Testis (tissue), 2 donors: ENCODE measurements at regions not wholly inside any gene's neighbourhood (a gene's known extent, or its start where the extent isn't known, plus 50 kb on each side); places are given as distances from the start of the nearest gene placed in this dataset.

Source experiments
- DNase-seq: peaks from one replicate; pipeline ENCODE4 v3.0.0-alpha.2; 2019
- H3K27ac ChIP-seq, 2 donors: fragments of 200-600 bp; sonication (generic); one replicate each; pipeline ENCODE4 v1.5.1; 2019
- H3K27me3 ChIP-seq: fragments of 200-600 bp; sonication (generic); one replicate; pipeline ENCODE4 v1.5.1; 2019
- H3K36me3 ChIP-seq: fragments of 200-600 bp; sonication (generic); one replicate; pipeline ENCODE4 v1.5.1; 2017; ENCODE audit warnings: low read depth; ENCODE audit errors: missing control alignments
- H3K4me1 ChIP-seq: fragments of 200-600 bp; sonication (generic); one replicate; pipeline ENCODE4 v1.5.1; 2019
- H3K4me3 ChIP-seq, 2 donors: fragments of 200-600 bp; sonication (generic); one replicate each; pipeline ENCODE4 v1.5.1; 2017 to 2019
- H3K9me3 ChIP-seq: fragments of 200-600 bp; sonication (generic); one replicate; pipeline ENCODE4 v1.5.1; 2017
- POLR2A ChIP-seq: fragments of 450-650 bp; IDR thresholded peaks from one replicate; pipeline ENCODE4 v1.6.1; 2017; ENCODE audit warnings: antibody characterized with exemption, mild to moderate bottlenecking, moderate library complexity
- WGBS, 2 donors: methylation state at CpG; one replicate each; pipeline ENCODE4 v1.1.5; 2018; 5-methylcytosine and 5-hydroxymethylcytosine counted together
- intact Hi-C: fragments of 100-400 bp; cut with DNase I; formaldehyde crosslinking; loops from one replicate; pipeline ENCODE4 v1.15.1; 2023; ENCODE audit warnings: low total_unique reads
- TF ChIP-seq, protein P1 (sequence below), 3 experiments: fragments of 450-650 bp in 2 of 3; fragments of 200-600 bp in 1 of 3; sonication (generic) in 1 of 3; IDR thresholded peaks; one replicate each; pipeline ENCODE4 v1.5.1; 2016 to 2019; ENCODE audit warnings: antibody characterized with exemption in 3 of 3, mild to moderate bottlenecking in 2 of 3, moderate library complexity in 1 of 3

GRCh38 chr2:120444691-120445240 is 98.8 kb downstream of the INHBB start:
- TF ChIP-seq, protein P1, sequence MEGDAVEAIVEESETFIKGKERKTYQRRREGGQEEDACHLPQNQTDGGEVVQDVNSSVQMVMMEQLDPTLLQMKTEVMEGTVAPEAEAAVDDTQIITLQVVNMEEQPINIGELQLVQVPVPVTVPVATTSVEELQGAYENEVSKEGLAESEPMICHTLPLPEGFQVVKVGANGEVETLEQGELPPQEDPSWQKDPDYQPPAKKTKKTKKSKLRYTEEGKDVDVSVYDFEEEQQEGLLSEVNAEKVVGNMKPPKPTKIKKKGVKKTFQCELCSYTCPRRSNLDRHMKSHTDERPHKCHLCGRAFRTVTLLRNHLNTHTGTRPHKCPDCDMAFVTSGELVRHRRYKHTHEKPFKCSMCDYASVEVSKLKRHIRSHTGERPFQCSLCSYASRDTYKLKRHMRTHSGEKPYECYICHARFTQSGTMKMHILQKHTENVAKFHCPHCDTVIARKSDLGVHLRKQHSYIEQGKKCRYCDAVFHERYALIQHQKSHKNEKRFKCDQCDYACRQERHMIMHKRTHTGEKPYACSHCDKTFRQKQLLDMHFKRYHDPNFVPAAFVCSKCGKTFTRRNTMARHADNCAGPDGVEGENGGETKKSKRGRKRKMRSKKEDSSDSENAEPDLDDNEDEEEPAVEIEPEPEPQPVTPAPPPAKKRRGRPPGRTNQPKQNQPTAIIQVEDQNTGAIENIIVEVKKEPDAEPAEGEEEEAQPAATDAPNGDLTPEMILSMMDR (IDR thresholded peaks at IDR 0.05): no peak
- TF ChIP-seq POLR2A: no peak
- Histone ChIP-seq H3K27me3 (no peaks in the 10 kb centered on the region), H3K27ac (no peak overlapping the region), H3K36me3 (no peaks in the 10 kb centered on the region), H3K9me3 (no peaks in the 10 kb centered on the region), H3K4me3 (no peak overlapping the region), H3K4me1 (peaks cover 10% of the 10 kb centered on the region)
- DNase-seq: no peak
- WGBS, 2 donors: 89 to 97% methylated on average over 9 of the region's 9 CpGs
- intact Hi-C loops: no loop called here

DNA sequence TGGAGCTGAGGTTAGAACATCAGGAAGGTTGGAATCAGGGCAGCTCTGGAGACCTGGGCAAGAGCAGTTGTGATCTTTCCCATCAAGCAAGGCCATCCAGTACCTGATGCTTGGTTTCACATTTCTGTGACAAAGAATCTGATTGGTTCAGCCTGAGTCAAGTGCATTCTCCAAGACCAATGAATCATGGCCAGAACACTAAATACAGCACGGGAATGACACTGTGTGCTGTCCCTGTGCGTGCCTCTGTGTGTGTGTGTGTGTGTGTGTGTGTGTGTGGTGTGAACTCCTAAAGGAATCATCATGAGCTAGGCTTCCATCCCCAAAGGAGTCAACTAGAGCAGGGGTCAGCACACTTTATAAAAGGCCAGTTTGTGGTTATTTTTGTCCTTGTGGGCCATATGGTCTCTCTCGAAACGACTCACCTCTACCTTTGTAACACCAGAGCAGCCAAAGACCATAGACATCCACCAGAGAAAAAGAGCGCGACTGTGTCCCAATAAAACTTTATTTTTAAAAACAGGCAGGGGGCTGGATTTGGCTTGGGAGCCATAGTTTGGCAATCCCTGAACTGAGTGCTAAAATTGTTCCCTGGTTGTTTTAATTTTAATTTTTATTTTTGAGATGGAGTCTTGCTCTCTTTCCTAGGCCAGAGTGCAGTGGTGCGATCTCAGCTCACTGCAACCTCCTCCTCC is 99.7 kb downstream of the INHBB start:
- 80 to 81% methylated on average over 7 of the region's 7 CpGs for WGBS, 2 donors
- Histone ChIP-seq H3K9me3 (no peaks in the 10 kb centered on the region), H3K4me3 (no peak overlapping the region), H3K4me1 (peaks cover 10% of the 10 kb centered on the region), H3K36me3 (no peaks in the 10 kb centered on the region), H3K27ac (no peak overlapping the region), H3K27me3 (no peaks in the 10 kb centered on the region)
- no peak for DNase-seq
- no peak for TF ChIP-seq POLR2A
- TF ChIP-seq, protein P1 (IDR thresholded peaks at IDR 0.05): no peak
- intact Hi-C loops: no loop called here

DNA sequence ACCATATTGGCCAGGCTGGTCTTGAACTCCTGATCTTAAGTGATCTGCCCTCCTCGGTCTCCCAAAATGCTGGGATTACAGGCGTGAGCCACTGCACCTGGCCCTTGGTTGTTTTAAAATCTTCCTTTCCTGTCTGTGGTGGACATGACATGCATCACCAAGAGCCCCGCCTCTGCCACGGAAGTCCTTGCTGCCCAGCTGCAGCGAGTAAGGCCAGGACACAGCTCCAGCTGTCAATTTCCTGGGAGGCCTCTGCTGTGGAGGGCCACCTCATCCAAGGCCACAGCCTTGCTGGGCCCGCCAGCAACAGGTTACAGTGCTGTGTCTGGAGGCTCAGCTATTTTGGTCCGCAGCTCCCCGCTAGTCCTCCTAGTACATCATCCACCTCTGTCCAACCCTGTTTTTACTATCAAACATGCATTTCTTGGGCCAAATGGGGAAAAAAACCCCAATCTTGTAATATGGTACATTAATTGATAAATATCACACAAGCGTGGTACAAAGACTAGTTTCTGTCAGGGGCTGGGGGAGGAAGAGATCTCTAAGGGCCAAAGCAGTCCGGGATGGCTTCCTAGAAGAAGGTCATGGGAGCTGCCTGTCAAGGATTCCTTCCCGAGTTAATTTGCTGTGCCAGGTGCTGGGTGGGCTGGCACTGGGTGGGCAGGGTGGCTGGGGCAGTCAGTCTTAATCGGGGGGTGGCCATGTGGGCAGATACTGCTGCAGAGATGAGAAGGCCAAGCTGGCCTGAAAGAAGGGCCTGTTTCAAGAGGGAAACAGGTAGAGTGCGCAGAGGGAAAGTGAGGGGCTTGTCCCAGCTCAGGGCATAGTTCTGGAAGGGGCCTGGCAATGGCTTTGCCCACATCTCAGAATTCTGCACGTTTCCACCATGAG is 100.5 kb downstream of the INHBB start:
- H3K4me3 ChIP-seq: no peak overlapping the region
- WGBS, 2 donors: 79 to 82% methylated on average over 14 of the region's 14 CpGs
- H3K27me3 ChIP-seq: no peaks in the 10 kb centered on the region
- peaks cover 10% of the 10 kb centered on the region for H3K4me1 ChIP-seq
- intact Hi-C loops: no loop called here
- H3K27ac ChIP-seq: no peak overlapping the region
- no peaks in the 10 kb centered on the region for H3K9me3 ChIP-seq
- no peaks in the 10 kb centered on the region for H3K36me3 ChIP-seq
- DNase-seq: no peak
- TF ChIP-seq POLR2A: no peak
- TF ChIP-seq, protein P1 (IDR thresholded peaks at IDR 0.05): no peak

GRCh38 chr2:120447127-120447785 is 101.3 kb downstream of the INHBB start:
- H3K9me3 ChIP-seq: no peaks in the 10 kb centered on the region
- H3K27me3 ChIP-seq: no peaks in the 10 kb centered on the region
- H3K4me1 ChIP-seq: peaks cover 6% of the 10 kb centered on the region
- H3K27ac ChIP-seq: no peak overlapping the region
- no peak overlapping the region for H3K4me3 ChIP-seq
- intact Hi-C loops: no loop called here
- no peak for DNase-seq
- TF ChIP-seq, protein P1 (IDR thresholded peaks at IDR 0.05): no peak
- TF ChIP-seq POLR2A: no peak
- WGBS, 2 donors: 91 to 92% methylated on average over 7 to 8 of the region's 8 CpGs
- H3K36me3 ChIP-seq: no peaks in the 10 kb centered on the region
